ENCODE measurements at regions not wholly inside any gene's neighbourhood (a gene's known extent, or its start where the extent isn't known, plus 50 kb on each side); places are given as distances from the start of the nearest gene placed in this dataset.
"Not testable (repeated sequence)": the region's sequence is repeated elsewhere in the genome, so short reads cannot be mapped to it uniquely, and the experiment has no call there.

GRCh38 chr14:82778008-82778590 is 1244.4 kb upstream of the SEL1L start:
- DNase-seq (ENCODE audit: low read depth in 1 of 2, low spot score in 1 of 2), result no peak

- DNase-seq (ENCODE audit: low read depth in 1 of 2, low spot score in 1 of 2), result no peak
Observed at GRCh38 chr14:82778601-82779000, 1244.9 kb upstream of the SEL1L start.

DNA sequence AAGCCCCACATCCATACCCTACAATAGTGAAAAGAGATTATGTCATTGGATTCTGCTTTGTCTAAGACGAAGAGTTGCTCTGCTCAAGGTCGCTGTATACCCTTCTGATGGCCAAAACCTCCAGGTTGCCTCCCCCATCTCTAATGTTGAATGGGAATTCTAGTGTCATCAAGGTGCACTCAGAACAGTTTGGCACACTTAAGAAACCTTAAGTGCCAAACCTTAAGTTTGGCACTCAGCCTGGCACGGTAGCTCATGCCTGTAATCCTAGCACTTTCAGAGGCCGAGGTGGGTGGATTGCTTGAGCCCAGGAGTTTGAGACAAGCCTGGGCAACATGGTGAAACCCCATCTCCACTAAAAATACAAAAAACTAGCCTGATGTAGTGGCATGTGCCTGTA is 1245.6 kb upstream of the SEL1L start:
- DNase-seq (ENCODE audit: low read depth in 1 of 2, low spot score in 1 of 2), result no peak

DNA sequence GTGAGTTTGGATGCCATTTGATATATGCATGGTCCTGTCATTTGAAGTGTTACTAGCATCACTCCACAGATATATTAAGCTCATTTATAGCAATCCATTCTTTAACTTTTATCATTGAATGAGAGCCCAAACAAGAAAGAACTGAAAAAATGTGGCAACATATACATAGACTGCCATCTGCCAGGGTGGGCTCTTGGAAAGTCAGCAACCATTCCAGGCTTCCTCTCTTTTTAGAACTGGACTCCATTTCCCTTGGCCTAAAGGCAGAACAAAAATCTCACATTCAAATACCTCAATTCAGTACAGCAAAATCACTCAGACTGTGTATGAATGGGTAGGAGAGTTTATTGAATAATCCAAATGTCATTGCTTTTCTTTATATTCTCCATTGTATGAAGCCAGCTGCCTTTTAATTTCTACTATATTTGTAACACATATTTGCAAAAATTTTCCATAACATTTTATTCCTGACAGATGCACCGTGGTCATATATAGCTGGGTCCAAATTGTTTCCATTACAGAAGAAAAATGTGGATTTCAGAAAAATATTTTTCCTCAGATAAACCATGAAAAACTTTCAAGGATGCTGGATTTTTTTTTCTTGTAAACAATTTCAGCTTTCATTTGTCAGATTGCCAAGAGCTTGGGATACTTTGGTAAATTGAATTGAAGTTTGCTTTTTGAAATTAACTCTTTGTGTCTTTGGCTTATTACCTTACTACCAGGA is 1252.3 kb upstream of the SEL1L start:
- DNase-seq (ENCODE audit: low read depth in 1 of 2, low spot score in 1 of 2), result no peak

DNA sequence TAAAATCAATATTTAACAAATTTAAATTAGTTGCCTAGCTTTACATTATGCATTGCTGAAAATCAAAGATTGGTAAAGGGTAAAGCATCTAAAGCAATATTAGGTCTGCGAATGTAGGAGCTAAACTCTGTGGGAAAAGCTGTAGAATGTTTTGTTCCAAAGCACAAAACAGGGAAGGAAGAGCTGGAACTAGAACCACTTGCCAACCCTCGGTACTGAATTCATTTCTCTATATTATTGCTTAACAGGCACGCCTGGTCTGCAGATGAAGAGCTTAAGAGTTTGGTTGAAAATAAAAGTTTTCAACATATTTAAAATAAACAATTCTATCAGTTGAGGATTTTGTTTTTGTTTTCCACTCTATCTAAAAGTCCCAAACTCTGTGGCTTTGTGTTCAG is 1252.8 kb upstream of the SEL1L start:
- no peak for DNase-seq (ENCODE audit: low read depth in 1 of 2, low spot score in 1 of 2)

- no peak for DNase-seq (ENCODE audit: low read depth in 1 of 2, low spot score in 1 of 2)
Observed at GRCh38 chr14:82796086-82796485, 1262.4 kb upstream of the SEL1L start.

DNA sequence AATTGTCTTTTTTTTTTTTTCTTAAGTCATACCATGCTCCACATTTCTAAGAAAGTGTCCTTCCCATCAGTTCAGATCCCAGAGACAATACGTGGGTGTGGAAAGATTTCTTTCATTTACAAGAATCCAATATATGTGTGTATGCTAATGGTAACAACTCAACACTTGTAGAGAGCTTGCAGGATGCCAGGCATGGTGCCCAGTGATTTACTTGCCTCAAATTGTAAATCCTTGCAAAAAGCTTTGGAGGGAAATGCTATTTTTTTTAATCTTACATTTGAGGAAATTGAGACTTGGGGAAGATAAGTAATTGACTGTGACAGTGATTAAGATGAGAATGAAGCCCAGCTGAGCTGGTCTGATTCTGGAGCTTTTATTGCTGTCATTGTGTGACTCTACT is 1264.6 kb upstream of the SEL1L start:
- no peak for DNase-seq (ENCODE audit: low read depth in 1 of 2, low spot score in 1 of 2)

DNA sequence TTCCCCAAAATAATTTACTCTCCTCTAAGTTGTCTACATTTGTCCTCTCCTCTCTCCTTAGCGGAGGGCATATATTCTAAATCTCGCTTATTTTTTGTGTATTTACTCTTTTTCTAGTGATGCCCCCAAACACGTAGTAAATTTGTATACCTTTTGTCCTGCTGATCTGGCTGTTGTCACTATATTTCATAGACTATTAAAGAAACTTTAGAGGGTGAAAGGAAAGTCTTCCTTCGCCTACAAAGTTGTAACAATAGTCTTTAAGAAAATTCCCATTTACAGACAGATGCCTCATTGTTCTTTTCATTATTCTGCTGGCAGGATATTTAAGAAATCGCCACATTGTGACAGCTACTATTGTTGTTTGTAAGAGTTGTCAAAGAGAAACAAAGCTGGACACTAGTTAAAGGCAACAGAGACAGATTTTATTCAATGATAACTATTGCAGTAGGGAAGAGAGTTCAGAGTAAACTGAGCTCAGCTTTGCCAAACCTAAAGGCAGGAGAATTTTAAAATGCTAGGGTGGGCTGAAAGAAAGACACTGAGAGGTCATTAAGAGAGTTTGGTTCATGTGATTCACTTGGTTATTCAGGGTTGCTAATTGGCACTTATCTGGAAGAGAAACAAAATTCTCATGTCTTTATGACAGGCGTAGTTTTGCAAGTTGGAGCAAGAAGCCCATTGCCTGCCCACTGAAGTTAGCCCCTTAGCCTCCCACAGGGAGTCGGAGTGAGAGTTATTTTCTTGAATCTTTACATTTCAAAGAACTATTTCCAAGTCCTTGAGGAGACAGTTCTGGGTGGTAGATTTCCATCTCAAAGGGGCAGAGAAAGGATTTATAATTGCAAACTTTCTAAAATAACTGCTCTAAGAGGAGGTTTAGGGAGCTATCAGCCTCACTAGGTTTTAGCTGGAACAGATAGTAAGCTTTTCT is 1272.5 kb upstream of the SEL1L start:
- DNase-seq (ENCODE audit: low read depth in 1 of 2, low spot score in 1 of 2), result no peak

DNA sequence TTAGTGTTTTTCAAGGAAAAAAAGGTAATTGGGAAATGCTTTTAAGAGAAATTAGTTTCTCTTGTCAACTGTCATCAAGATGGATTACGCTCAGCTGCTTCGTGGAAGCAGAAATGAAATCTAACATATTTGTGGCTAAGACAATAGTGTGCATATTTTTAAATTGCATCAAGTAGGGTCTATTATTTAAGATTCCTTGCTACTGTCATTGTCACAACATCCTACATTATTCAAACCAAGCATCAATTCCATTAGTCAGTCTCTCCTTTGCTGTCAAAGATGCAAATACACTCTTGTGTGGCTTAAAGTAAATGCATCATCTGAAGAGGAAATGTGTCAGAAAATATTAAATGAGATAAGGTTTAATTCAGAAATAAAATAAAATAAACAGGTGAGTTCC is 1277.6 kb upstream of the SEL1L start:
- no peak for DNase-seq (ENCODE audit: low read depth in 1 of 2, low spot score in 1 of 2)

GRCh38 chr14:82814339-82814738 is 1280.7 kb upstream of the SEL1L start:
- not testable (repeated sequence) for DNase-seq (ENCODE audit: low read depth in 1 of 2, low spot score in 1 of 2)

DNA sequence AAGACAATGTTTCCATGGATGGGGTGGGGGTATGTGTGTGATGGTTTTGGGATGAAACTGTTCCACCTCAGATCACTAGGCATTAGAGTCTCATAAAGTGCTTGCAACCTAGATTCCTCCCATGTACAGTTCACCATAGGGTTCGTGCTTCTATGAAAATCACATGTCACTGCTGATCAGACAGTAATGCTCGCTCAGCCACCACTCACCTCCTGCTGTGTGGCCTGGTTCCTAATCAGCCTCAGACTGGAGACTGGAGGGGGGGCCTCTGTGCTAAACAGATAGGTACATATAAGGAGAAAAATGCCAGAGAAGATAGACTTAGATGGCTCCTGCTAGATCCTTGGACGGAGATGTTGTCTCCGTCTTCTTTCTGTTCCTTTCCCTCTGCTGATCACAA is 1296.9 kb upstream of the SEL1L start:
- no peak for DNase-seq (ENCODE audit: low read depth in 1 of 2, low spot score in 1 of 2)

DNA sequence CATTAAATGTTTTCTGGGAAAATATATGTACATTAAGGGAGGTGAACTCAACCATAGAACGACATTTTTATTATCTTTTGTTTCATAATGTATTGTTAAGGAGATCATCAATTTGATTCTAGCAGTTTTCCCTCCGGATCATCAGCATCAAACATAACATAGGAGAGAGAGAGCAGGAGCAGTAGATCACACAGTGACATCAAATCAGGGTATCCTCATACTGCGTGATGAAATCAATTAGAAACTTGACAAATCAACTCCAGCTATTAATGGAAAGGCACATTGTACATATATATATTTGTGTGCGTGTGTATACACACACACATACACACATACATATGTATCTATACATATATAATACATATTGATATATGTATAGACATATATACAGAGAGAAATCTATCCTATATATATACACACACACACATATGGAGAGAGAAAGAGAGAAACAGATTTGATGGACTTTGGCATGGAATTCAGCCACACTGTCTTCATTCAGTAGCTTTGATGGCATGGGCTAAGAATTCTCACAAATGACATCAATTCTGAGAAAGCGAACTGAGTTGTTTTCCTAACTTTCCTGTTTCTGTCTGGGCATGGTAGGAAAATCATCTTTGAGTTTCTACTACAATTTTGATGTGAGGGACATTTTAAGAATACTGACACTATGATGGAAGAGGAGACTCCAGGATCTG is 1302.8 kb upstream of the SEL1L start:
- DNase-seq (ENCODE audit: low read depth in 1 of 2, low spot score in 1 of 2), result no peak

GRCh38 chr14:82837611-82838140 is 1304.0 kb upstream of the SEL1L start:
- DNase-seq (ENCODE audit: low read depth in 1 of 2, low spot score in 1 of 2), result no peak

DNA sequence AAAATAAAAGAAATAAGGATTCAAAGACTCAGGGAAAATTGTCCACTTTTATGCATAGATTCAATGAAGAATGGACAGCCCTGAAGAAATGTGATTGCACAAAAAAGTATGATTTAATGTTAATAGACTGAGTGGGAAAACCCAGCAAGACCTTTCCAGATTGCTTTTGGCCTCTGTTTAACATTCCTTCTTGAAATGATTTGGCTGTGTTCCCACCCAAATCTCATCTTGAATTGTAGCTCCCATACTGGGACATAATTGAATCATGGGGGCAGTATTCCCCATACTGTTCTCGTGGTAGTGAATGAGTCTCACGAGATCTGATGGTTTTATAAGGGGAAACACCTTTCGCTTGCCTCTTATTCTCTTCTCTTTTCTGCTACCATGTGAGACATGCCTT is 1316.9 kb upstream of the SEL1L start:
- DNase-seq (ENCODE audit: low read depth in 1 of 2, low spot score in 1 of 2), result no peak

GRCh38 chr14:82854131-82854530 is 1320.5 kb upstream of the SEL1L start:
- DNase-seq (ENCODE audit: low read depth in 1 of 2, low spot score in 1 of 2), result no peak

GRCh38 chr14:82854901-82855300 is 1321.2 kb upstream of the SEL1L start:
- no peak for DNase-seq (ENCODE audit: low read depth in 1 of 2, low spot score in 1 of 2)

DNA sequence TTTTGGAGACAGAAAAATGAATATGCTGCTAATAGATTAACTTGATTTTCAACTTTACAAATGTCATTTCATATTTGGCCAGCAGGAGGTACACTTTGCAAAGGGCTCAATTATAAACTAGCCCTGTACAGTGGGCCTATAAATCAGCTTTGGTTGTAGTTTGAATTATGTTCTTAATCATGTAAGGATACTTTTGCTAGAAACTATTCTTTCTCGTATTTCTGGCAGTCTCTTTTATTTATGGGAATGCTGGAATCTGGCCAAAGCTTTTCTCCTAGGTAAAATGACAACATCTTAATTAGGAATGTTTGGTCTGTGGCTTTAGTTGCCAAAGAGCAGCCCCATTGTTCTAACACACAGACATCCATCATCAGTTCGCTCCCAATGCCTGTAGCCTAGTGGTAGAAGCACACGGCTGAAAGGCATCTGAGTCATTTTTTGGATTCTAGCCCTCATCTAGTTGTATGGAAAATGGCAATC is 1322.3 kb upstream of the SEL1L start:
- no peak for DNase-seq (ENCODE audit: low read depth in 1 of 2, low spot score in 1 of 2)

DNA sequence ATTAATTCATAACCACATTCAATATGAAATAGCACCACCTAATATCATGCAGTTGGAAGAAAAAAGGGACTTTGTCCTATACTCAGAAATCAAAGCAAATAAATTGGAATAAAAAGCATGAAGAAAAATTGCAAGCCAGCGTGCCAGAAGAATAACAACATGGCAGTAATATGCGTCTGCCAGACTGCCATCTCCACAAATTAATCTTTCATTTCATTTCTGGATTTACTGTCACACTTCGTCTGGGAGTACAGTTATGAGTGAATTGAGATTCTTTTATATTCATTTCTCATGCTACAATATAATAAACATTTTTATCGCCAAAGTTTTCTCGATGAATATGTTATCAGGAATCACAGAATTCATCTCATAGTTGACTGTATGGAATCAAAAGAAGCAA is 1327.7 kb upstream of the SEL1L start:
- no peak for DNase-seq (ENCODE audit: low read depth in 1 of 2, low spot score in 1 of 2)

DNA sequence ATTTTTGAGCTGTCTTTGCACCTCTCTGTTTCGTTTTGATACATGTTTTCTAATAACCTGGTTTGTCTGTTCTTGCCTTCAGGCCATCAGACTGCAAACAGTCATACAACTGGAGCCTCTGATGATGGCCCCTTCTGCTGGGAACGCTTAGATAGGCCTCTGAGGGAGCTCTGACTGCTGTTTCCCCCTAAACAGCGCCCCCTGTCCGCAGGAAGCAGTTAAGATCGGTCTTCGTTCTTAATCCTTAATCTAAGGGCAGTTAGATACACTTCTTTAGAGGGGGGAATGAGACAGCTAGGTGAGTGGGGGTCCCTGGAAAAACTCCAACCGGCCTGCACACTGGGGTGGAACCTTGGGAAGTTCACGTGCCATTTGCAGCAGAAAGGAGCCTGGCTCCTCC is 1338.8 kb upstream of the SEL1L start:
- DNase-seq (ENCODE audit: low read depth in 1 of 2, low spot score in 1 of 2), result no peak

- no peak for DNase-seq (ENCODE audit: low read depth in 1 of 2, low spot score in 1 of 2)
Observed at GRCh38 chr14:82878951-82879350, 1345.3 kb upstream of the SEL1L start.

DNA sequence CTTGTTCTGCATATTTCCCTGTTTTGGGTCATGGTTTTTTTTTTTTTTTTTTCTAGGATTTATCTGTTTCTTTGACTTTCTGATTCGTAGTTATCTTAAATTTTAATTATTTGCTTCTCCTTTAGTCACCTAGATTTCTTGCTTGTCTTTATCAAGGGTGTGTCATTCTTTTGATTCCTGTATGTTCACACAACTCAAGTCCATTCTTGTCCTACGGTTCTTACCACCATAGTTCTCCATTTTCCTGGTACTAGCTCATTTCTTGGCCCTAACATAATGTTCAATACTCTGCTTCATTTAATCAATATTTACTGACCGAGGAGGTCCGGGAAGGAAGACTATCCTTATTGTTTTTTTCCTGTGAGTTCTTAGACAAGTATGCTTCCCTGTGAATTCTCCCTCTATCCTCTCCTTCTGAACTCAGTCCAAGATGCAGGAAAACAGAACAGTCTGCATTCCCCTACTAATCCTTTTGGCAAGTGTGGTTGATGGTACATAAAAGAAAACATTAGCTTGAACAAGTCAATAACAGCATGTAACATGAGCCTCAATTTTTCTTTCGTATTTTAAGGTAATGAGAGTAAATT is 1346.4 kb upstream of the SEL1L start:
- no peak for DNase-seq (ENCODE audit: low read depth in 1 of 2, low spot score in 1 of 2)

All from activated CD4-positive, alpha-beta T cell treated with anti-CD3 and anti-CD28 coated beads, Interleukin-2, amount 50 U/mL, for 24 hours (primary cell).